LNCAP (cell line): ENCODE measurements at regions not wholly inside any gene's neighbourhood (a gene's known extent, or its start where the extent isn't known, plus 50 kb on each side); places are given as distances from the start of the nearest gene placed in this dataset.

Experiments used
- TF ChIP-seq, protein P1 (sequence below): fragments of 450-650 bp; IDR thresholded peaks from 2 replicates; pipeline ENCODE4 v1.5.1; 2017; ENCODE audit warnings: mild to moderate bottlenecking

GRCh38 chr4:30172416-30172815 is 547.8 kb upstream of the PCDH7 start:
- TF ChIP-seq, protein P1, sequence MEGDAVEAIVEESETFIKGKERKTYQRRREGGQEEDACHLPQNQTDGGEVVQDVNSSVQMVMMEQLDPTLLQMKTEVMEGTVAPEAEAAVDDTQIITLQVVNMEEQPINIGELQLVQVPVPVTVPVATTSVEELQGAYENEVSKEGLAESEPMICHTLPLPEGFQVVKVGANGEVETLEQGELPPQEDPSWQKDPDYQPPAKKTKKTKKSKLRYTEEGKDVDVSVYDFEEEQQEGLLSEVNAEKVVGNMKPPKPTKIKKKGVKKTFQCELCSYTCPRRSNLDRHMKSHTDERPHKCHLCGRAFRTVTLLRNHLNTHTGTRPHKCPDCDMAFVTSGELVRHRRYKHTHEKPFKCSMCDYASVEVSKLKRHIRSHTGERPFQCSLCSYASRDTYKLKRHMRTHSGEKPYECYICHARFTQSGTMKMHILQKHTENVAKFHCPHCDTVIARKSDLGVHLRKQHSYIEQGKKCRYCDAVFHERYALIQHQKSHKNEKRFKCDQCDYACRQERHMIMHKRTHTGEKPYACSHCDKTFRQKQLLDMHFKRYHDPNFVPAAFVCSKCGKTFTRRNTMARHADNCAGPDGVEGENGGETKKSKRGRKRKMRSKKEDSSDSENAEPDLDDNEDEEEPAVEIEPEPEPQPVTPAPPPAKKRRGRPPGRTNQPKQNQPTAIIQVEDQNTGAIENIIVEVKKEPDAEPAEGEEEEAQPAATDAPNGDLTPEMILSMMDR, result no peak

DNA sequence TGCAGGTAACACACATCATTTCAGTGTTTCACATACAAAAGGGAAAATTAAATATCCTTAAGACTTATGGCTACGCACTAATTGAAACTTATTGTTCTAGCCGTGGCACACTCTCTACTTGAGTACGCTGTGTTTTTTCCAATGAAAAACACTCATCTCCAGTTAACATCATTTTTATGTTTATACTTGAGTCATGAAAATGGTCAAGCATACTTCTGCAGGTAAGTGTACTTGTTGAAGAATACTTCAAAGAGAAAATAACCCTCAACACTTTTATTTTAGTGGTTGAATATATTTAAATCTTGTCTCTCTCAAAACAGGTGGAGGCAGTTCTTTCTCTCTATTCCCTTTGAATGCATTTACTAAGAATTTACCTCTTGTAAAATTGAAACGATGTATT is 538.7 kb upstream of the PCDH7 start:
- TF ChIP-seq, protein P1, result no peak

- TF ChIP-seq, protein P1, result no peak
These were observed 538.3 kb upstream of the PCDH7 start for GRCh38 chr4:30181918-30182317.

- TF ChIP-seq, protein P1, result no peak
These were observed 537.4 kb upstream of the PCDH7 start for GRCh38 chr4:30182786-30183185.

DNA sequence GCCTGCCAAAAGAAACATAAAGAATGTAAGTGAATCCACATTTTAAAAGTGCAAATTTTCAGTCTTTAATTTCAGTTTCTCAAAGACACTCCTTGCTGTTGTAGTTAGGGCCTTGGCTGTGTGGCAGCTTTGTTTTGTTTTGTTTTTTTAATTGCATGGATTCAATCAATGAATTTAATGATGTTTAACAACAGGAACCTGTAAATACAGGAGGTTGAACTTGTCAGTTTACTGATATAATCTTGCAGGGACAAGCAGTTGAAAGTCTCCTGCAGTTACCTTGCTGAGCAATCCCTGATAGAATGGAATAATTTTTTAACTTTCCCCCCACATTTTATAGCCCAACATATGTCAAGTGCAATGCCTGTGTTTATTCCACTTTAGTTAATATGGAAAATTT is 528.3 kb upstream of the PCDH7 start:
- TF ChIP-seq, protein P1, result no peak

- TF ChIP-seq, protein P1, result no peak
These were observed 512.8 kb upstream of the PCDH7 start for GRCh38 chr4:30207389-30207788.

DNA sequence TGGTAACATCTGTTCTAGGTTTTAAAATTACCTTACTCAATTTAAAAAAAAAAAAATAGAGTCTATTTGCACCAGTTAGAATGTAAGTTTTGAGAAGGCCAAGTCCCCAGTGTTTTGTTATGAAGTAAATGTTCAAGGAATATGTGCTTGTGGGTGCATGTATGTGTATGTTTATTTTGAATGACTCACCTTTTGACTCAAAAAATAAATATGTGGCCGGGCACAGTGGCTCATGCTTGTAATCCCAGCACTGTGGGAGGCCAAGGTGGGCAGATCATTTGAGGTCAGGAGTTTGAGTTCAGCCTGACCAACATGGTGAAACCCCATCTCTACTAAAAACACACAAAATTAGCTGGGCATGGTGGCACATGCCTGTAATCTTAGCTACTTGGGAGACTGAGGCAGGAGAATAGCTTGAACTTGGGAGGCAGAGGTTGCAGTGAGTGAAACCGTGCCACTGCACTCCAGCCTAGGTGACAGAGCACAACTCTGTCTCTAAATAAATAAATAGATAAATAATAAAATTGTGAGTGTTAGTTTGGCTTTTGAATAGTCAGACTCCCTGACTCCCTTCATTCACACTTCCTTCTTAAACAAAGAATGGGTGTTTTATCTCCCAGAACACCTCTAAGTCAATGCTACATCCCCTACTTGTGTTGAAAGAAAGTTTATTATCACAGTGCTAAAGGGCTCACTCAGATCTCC is 511.3 kb upstream of the PCDH7 start:
- TF ChIP-seq, protein P1, result no peak

DNA sequence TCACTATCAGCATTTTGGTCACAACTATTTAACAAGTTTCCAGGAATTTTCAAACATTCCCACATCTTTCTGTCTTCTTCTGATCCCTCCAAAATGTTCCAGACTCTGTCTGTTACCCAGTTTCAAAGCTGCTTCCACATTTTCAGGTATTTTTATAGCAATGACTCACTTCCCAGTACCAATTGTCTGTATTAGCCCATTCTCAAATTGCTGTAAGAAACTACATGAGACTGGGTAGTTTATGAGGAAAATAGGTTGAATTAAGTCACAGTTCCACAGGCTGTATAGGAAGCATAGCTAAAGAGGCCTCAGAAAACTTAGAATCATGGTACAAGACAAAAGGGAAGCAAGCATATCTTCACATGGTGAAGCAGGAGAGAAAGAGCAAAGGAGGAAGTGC is 475.0 kb upstream of the PCDH7 start:
- TF ChIP-seq, protein P1, result no peak
